A549 (cell line): ENCODE measurements at regions not wholly inside any gene's neighbourhood (a gene's known extent, or its start where the extent isn't known, plus 50 kb on each side); places are given as distances from the start of the nearest gene placed in this dataset.

Experiments
- ATAC-seq, 2 experiments: fragments of 200-7000 bp in 1 of 2; fragments of >200 bp in 1 of 2; cut with Nextera tagmentation in 1 of 2; cut with Tn5 transposase in 1 of 2; 3 replicates each; pipeline versions ENCODE4 v1.8.0 to v1.9.1; 2018 to 2020; ENCODE audit warnings: mild to moderate bottlenecking in 1 of 2, moderate library complexity in 1 of 2
- CTCF ChIA-PET: fragments of 300-600 bp; sonication (Branson Sonifier 250); formaldehyde crosslinking; extraction: SDS; loops from one replicate; lab custom pipeline; 2021; ENCODE audit warnings: antibody characterized with exemption, inconsistent platforms; lab: Yijun Ruan, JAX
- POLR2A ChIA-PET: fragments of 350-600 bp; formaldehyde crosslinking; extraction: SDS; loops from one replicate; lab custom pipeline; 2021; ENCODE audit warnings: antibody characterized with exemption, inconsistent platforms; lab: Yijun Ruan, JAX
- DNase-seq, 2 experiments: peaks; one replicate each; pipeline versions ENCODE4 v3.0.0 to v3.0.0-alpha.2; 2011 to 2016; ENCODE audit warnings: low read depth in 1 of 2, low spot score in 1 of 2
- FAIRE-seq: peaks from 2 replicates; lab custom pipeline; 2011; peaks lifted over from hg19 to GRCh38; lab: Jason Lieb, UNC
- H3K27ac ChIP-seq, 2 experiments: fragments of >200 bp; sonication (Bioruptor Twin); formaldehyde crosslinking; 3 replicates each; pipeline ENCODE4 v1.5.1; 2016 to 2017
- H3K4me1 ChIP-seq: fragments of >200 bp; sonication (Bioruptor Twin); formaldehyde crosslinking; 3 replicates; pipeline ENCODE4 v1.6.1; 2016
- H3K4me2 ChIP-seq: fragments of >200 bp; sonication (Bioruptor Twin); formaldehyde crosslinking; 3 replicates; pipeline ENCODE4 v1.6.1; 2016
- H3K4me3 ChIP-seq: fragments of >200 bp; sonication (Bioruptor Twin); formaldehyde crosslinking; 3 replicates; pipeline ENCODE4 v1.5.1; 2016
- H3K9me3 ChIP-seq: fragments of >200 bp; sonication (Bioruptor Twin); formaldehyde crosslinking; 3 replicates; pipeline ENCODE4 v1.6.1; 2016
- CBX8 ChIP-seq: fragments of 200-600 bp; sonication (generic); IDR thresholded peaks from 2 replicates; pipeline ENCODE4 v1.6.1; 2016
- ELK1 ChIP-seq: fragments of 150-350 bp; IDR thresholded peaks from 2 replicates; pipeline ENCODE4 v1.6.1; 2014; ENCODE audit warnings: low read depth, mild to moderate bottlenecking, low read length
- HES2 ChIP-seq: fragments of >200 bp; sonication (Bioruptor Twin); formaldehyde crosslinking; IDR thresholded peaks from 2 replicates; pipeline ENCODE4 v1.6.1; 2016
- HEYL ChIP-seq: fragments of 250-450 bp; sonication (Bioruptor Pico); IDR thresholded peaks from 2 replicates; pipeline ENCODE4 v1.8.0; 2021; ENCODE audit warnings: mild to moderate bottlenecking, moderate library complexity
- HMGXB4 ChIP-seq: fragments of 250-450 bp; sonication (Bioruptor Pico); IDR thresholded peaks from 2 replicates; pipeline ENCODE4 v1.5.0; 2021; ENCODE audit warnings: mild to moderate bottlenecking, moderate library complexity, borderline replicate concordance
- JUN ChIP-seq, 2 experiments: fragments of >200 bp; sonication (Bioruptor Twin); formaldehyde crosslinking; IDR thresholded peaks; 2 replicates in 1 of 2; 3 replicates in 1 of 2; pipeline ENCODE4 v1.6.1; 2016 to 2017
- MAFK ChIP-seq: fragments of 450-650 bp; IDR thresholded peaks from 2 replicates; pipeline ENCODE4 v1.6.1; 2014; ENCODE audit not compliant: partially characterized antibody
- MYC ChIP-seq: IDR thresholded peaks from 2 replicates; pipeline ENCODE4 v1.6.1; 2012; ENCODE audit warnings: mild to moderate bottlenecking, inconsistent platforms, low read length, improper control_type of control experiment, borderline replicate concordance
- NR3C1 ChIP-seq: fragments of >200 bp; sonication (Bioruptor Twin); formaldehyde crosslinking; IDR thresholded peaks from 3 replicates; pipeline ENCODE4 v1.6.1; 2017
- RARB ChIP-seq: fragments of 250-450 bp; sonication (Bioruptor Pico); IDR thresholded peaks from 2 replicates; pipeline ENCODE4 v1.8.0; 2021; ENCODE audit warnings: mild to moderate bottlenecking, moderate library complexity
- REST ChIP-seq: fragments of 200-600 bp; sonication (generic); IDR thresholded peaks from 2 replicates; pipeline ENCODE4 v1.6.1; 2016; ENCODE audit warnings: antibody characterized with exemption, mild to moderate bottlenecking, moderate library complexity
- SMC3 ChIP-seq: fragments of >200 bp; sonication (Bioruptor Twin); formaldehyde crosslinking; IDR thresholded peaks from 3 replicates; pipeline ENCODE4 v1.6.1; 2018; ENCODE audit warnings: inconsistent platforms
- SREBF2 ChIP-seq: fragments of 450-650 bp; IDR thresholded peaks from 2 replicates; pipeline ENCODE4 v1.6.1; 2014; ENCODE audit warnings: mild to moderate bottlenecking, moderate library complexity
- TFCP2L1 ChIP-seq: fragments of 250-450 bp; sonication (Bioruptor Pico); IDR thresholded peaks from 2 replicates; pipeline ENCODE4 v1.5.0; 2021; ENCODE audit warnings: mild to moderate bottlenecking
- ZFP36 ChIP-seq: fragments of 450-650 bp; IDR thresholded peaks from 2 replicates; pipeline ENCODE4 v1.6.1; 2014; ENCODE audit warnings: borderline replicate concordance; ENCODE audit not compliant: partially characterized antibody
- WGBS: methylation state at CpG from one replicate; pipeline ENCODE4 v1.1.6; 2017; ENCODE audit errors: missing lambda C conversion rate; 5-methylcytosine and 5-hydroxymethylcytosine counted together
- TF ChIP-seq, protein P1 (sequence below): fragments of >200 bp; sonication (Bioruptor Twin); formaldehyde crosslinking; IDR thresholded peaks from 3 replicates; pipeline ENCODE4 v1.5.1; 2016

DNA sequence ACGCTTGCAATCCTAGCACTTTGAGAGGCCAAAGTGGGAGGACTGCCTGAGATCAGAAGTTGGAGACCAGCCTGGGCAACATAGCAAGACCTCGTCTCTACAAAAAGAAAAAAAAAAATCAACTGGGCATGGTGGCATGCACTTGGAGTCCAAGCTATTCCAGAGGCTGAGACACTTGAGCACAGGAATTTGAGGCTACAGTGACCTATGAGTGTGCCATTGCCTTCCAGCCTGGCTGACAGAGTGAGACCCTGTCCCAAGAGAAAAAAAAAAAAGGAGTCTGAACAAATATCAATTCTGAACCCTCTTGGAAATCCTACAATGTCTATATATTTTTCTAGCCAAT lies 126.8 kb upstream of the NRP1 start:
- ChIA-PET CTCF (interaction anchor here (0.6 to 1.2 kb wide), 3 partner anchors 16 to 286 kb away, joined by 3 to 5 read pairs (median 3); no protein-coding TSS in a partner anchor), POLR2A (no interaction called here)
- Histone ChIP-seq H3K27ac (no peak overlapping the region), H3K4me1 (no peaks in the 10 kb centered on the region), H3K9me3 (no peaks in the 10 kb centered on the region), H3K4me3 (no peak overlapping the region), H3K4me2 (no peak overlapping the region)
- WGBS, result 81% methylated on average over 2 of the region's 2 CpGs
- FAIRE-seq (no peak), DNase-seq (no peak), ATAC-seq (no peak)
- no peak for TF ChIP-seq ZFP36
- TF ChIP-seq REST, result no peak
- TF ChIP-seq RARB (CRISPR knock-in tag), result no peak
- TF ChIP-seq, protein P1, sequence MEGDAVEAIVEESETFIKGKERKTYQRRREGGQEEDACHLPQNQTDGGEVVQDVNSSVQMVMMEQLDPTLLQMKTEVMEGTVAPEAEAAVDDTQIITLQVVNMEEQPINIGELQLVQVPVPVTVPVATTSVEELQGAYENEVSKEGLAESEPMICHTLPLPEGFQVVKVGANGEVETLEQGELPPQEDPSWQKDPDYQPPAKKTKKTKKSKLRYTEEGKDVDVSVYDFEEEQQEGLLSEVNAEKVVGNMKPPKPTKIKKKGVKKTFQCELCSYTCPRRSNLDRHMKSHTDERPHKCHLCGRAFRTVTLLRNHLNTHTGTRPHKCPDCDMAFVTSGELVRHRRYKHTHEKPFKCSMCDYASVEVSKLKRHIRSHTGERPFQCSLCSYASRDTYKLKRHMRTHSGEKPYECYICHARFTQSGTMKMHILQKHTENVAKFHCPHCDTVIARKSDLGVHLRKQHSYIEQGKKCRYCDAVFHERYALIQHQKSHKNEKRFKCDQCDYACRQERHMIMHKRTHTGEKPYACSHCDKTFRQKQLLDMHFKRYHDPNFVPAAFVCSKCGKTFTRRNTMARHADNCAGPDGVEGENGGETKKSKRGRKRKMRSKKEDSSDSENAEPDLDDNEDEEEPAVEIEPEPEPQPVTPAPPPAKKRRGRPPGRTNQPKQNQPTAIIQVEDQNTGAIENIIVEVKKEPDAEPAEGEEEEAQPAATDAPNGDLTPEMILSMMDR, result no peak
- no peak for TF ChIP-seq ELK1
- no peak for TF ChIP-seq MAFK
- TF ChIP-seq SMC3, result no peak

- Histone ChIP-seq H3K4me2 (no peak overlapping the region), H3K4me3 (no peak overlapping the region), H3K9me3 (no peaks in the 10 kb centered on the region), H3K4me1 (no peaks in the 10 kb centered on the region), H3K27ac (no peak overlapping the region)
- TF ChIP-seq TFCP2L1 (no peak), SREBF2 (no peak), HEYL (no peak), MYC (no peak), HMGXB4 (CRISPR knock-in tag) (no peak), HES2 (no peak), CBX8 (no peak), JUN (IDR thresholded peaks at IDR 0.05) (no peak), ELK1 (no peak), NR3C1 (no peak)
- 48% methylated on average over 5 of the region's 5 CpGs for WGBS
- ATAC-seq (no peak), DNase-seq (no peak), FAIRE-seq (no peak)
- POLR2A ChIA-PET, result no interaction called here
- CTCF ChIA-PET, result interaction anchor here (1.2 kb wide), 1 partner anchor 16 kb away, joined by 5 read pairs; no protein-coding TSS in a partner anchor
Measured at GRCh38 chr10:33460505-33461294, 126.2 kb upstream of the NRP1 start.
